Erythroblast (primary cell): ENCODE measurements at regions not wholly inside any gene's neighbourhood (a gene's known extent, or its start where the extent isn't known, plus 50 kb on each side); places are given as distances from the start of the nearest gene placed in this dataset.
"Not testable (repeated sequence)": the region's sequence is repeated elsewhere in the genome, so short reads cannot be mapped to it uniquely, and the experiment has no call there.

Source experiments
- DNase-seq, 2 experiments: peaks; one replicate each; lab custom pipeline; 2025; lab: John Stamatoyannopoulos, UW
- GATA1 ChIP-seq: IDR thresholded peaks from 2 replicates; pipeline ENCODE4 v1.6.1; 2011; ENCODE audit warnings: low read depth, mild to moderate bottlenecking, control low read depth, low read length, moderate library complexity
- POLR2A ChIP-seq: IDR thresholded peaks from 2 replicates; pipeline ENCODE4 v1.6.1; 2011; ENCODE audit warnings: mild to moderate bottlenecking, low read length

GRCh38 chr2:136715146-136715545, 50.2 kb upstream of the THSD7B start:
- TF ChIP-seq GATA1 (no peak), POLR2A (no peak)
- DNase-seq, result no peak

DNA sequence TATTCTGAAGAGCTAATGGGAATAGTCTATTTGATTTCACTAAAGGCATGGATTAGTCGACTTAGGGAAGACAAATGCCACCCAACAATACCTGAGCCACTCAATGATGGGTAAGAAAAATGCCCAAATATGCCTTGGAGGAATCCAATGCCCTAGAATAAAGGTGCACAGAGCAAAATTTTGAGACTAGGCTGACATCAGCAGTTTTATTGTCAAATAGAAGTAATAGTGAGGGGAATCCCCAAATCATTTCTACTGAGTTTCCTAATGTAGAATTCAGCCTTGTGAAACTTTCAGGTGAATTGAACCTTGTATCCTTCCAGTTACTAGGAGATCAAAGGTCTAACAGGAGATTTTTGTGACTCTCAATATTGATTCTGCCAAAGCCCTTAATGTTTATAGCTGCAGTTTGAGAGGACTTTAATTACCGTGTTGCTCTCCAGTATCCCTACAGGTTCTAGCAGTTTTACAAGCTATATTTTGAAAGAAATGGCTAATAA, 50.8 kb upstream of the THSD7B start:
- TF ChIP-seq GATA1 (no peak), POLR2A (no peak)
- no peak for DNase-seq

DNA sequence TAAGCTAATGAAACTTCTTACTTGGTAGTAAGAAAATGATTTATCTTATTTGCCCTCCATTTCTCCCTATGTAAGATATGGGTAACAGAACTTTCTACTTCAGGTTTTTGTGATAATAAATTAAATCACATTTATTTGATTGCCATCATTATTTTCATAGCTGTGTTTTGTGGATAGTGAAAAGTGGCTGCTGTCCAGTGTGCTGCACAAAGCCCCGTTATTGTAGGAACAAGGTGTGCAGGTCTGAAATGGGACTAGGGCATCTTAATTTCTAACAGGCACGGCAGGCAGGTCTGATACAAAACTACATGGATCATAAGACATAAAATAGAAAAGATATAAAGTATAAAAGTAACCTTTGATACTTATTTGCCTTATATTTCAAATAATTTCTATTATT, 51.6 kb upstream of the THSD7B start:
- no peak for DNase-seq
- TF ChIP-seq POLR2A, result no peak
- no peak for TF ChIP-seq GATA1

GRCh38 chr2:136705336-136705735, 60.0 kb upstream of the THSD7B start:
- DNase-seq, result no peak
- TF ChIP-seq POLR2A (no peak), GATA1 (no peak)

- TF ChIP-seq POLR2A, result no peak
- TF ChIP-seq GATA1, result no peak
- no peak for DNase-seq
These were observed 62.1 kb upstream of the THSD7B start for GRCh38 chr2:136703214-136703613.

DNA sequence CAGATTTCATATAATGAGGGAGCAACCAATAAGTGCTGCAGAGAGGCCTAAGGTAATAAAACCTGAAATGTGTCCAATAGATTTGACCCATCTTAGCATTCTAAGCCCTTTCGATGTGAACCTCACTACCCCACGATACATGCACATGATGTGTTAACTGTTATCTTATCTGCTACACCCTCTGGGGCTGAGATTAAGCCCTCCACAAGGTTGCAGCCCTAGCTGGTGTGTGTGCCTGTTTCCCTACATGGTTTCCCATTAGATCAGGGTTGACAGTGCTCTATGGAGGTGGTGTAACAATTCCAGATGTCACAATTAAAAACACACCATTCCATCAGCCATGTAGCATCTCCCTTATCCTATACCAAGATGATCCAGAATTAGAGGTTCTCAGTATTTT, 68.9 kb upstream of the THSD7B start:
- no peak for DNase-seq

DNA sequence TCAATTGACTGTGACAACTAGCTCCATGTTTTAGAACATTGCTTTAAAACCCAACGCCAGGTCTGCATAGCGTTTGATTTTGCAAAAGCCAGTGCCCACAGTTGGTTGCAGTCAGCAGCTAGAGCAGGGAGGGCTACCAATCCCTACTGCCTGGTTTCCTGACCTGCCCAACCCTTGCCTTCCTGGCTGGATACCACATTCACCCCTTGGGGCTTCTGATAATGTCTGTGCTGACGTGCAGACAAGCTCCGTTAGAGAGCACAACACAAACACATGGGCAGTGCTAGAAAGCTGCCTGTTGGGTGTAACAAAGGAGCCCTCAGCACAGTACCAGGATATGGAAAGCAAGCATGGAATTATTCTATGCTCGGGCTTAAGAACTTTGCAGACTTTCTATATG, 71.4 kb upstream of the THSD7B start:
- TF ChIP-seq POLR2A (no peak), GATA1 (no peak)
- no peak for DNase-seq

More for the DNA sequence above, 68.9 kb upstream of the THSD7B start:
- TF ChIP-seq GATA1 (no peak), POLR2A (no peak)

DNA sequence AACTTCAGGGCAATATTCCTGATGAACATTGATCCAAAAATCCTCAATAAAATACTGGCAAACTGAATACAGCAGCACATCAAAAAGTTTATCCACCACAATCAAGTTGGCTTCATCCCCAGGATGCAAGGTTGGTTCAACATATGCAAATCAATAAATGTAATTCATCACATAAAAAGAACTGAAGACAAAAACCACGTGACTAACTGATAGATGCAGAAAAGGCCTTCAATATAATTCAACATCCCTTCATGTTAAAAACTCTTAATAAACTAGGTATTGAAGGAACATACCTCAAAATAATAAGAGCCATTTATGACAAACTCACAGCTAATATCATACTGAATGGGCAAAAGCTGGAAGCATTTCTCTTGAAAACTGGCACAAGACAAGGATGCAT, 85.3 kb upstream of the THSD7B start:
- DNase-seq, result not testable (repeated sequence)

- TF ChIP-seq GATA1 (no peak), POLR2A (no peak)
- no peak for DNase-seq
These were observed 99.6 kb upstream of the THSD7B start for GRCh38 chr2:136665736-136666135.

DNA sequence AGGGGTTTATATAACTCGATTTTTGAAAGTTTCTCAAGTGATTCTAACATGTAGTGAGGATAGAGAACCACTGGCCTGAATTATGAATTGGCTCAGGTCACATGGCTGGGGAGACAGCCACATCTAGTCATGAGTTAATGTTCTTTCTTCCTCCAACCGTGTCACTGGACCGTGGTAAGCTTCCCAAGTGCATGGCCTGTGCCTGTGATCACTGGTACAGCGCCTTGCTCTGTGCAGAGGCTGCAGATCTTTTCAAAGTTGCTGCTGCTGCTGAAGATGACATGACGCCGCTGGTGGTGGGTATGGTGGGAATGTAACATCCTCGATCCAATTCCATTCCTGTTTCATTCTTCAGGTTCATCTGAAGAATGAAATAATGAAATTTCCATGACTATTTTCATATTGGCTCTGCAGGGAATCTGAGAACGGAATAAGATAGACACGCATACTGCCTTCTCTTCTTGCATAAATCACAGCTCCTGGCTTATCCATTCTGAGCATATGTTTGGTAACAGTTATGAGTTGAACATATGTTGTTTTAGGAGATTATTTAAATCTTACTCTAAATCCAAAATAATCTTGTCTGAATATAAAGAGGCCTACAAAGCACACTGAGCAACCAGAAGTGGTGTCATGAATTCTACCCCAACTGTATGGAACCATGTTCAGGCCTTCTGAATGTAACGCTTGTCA, 100.5 kb upstream of the THSD7B start:
- TF ChIP-seq GATA1 (no peak), POLR2A (no peak)
- no peak for DNase-seq

- DNase-seq, result no peak
- TF ChIP-seq POLR2A (no peak), GATA1 (no peak)
These were observed 107.1 kb upstream of the THSD7B start for GRCh38 chr2:136658201-136658600.

GRCh38 chr2:136653861-136654260, 111.5 kb upstream of the THSD7B start:
- TF ChIP-seq POLR2A, result no peak
- no peak for DNase-seq

DNA sequence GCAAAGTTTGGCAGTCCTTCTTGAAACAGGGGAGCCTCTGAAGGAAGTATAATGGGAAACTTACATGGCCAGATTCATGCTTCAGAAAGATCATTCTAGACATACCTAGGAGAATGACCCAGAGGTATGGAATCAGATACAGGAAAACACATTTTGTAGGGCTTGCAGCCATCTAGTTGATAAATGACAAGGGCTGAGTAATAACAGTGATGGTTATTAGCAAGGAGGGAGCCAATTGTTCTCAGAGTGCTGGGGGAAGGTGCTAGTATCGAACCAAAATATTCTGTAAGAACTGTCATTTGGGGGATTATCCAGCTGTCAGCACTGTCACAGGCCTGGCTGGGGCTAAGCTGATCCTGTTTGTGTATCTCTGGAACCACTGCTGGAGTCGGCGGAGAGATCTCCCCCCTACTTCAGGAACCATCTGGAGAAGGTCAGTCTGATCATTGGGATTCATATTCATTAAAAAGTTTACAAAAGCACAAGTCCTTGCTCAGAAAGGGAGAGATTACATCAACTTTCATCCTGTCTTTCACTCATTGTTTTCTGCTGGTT, 113.8 kb upstream of the THSD7B start:
- no peak for DNase-seq
- TF ChIP-seq GATA1 (no peak), POLR2A (no peak)

- no peak for TF ChIP-seq POLR2A
- TF ChIP-seq GATA1, result no peak
- no peak for DNase-seq
These were observed 118.3 kb upstream of the THSD7B start for GRCh38 chr2:136647039-136647438.
